Fibroblast of lung (primary cell): ENCODE measurements at regions not wholly inside any gene's neighbourhood (a gene's known extent, or its start where the extent isn't known, plus 50 kb on each side); places are given as distances from the start of the nearest gene placed in this dataset.
"Not testable (repeated sequence)": the region's sequence is repeated elsewhere in the genome, so short reads cannot be mapped to it uniquely, and the experiment has no call there.

Experiments
- CTCF ChIP-seq, 2 donors: IDR thresholded peaks in 1 of 2; conservative IDR thresholded peaks in 1 of 2; 1 replicate in 1 of 2; 2 replicates in 1 of 2; pipeline ENCODE4 v1.5.1; 2011 to 2012; ENCODE audit warnings: low read length in 2 of 2, control low read depth in 1 of 2, inconsistent platforms in 1 of 2, low read depth in 1 of 2, mild to moderate bottlenecking in 1 of 2
- EZH2 ChIP-seq: IDR thresholded peaks from 2 replicates; pipeline ENCODE4 v1.5.1; 2012; ENCODE audit warnings: low read length, control low read depth, mild to moderate bottlenecking; ENCODE audit errors: missing control alignments

- TF ChIP-seq CTCF (conservative IDR thresholded peaks at IDR 0.05 in 1 of 2, IDR thresholded peaks at IDR 0.05 in 1 of 2; ENCODE audit: low read depth in 1 of 2, low read length in 2 of 2); EZH2: not testable (repeated sequence)
Measured at GRCh38 chr6:170213637-170214018, 77.2 kb downstream of the DLL1 start.
